ENCODE measurements at regions not wholly inside any gene's neighbourhood (a gene's known extent, or its start where the extent isn't known, plus 50 kb on each side); places are given as distances from the start of the nearest gene placed in this dataset.

GRCh38 chrX:5829469-5829868 is 399.2 kb downstream of the NLGN4X start:
- H3K4me3 ChIP-seq (ENCODE audit: low read depth, low read length): no peak overlapping the region
- TF ChIP-seq CTCF (IDR thresholded peaks at IDR 0.05; ENCODE audit: low read depth, low read length): no peak

- TF ChIP-seq CTCF (IDR thresholded peaks at IDR 0.05; ENCODE audit: low read depth, low read length): no peak
- no peak overlapping the region for H3K4me3 ChIP-seq (ENCODE audit: low read depth, low read length)
Measured at GRCh38 chrX:5829060-5829459, 399.6 kb downstream of the NLGN4X start.

GRCh38 chrX:5823903-5824302 is 404.8 kb downstream of the NLGN4X start:
- no peak for TF ChIP-seq CTCF (IDR thresholded peaks at IDR 0.05; ENCODE audit: low read depth, low read length)
- no peak overlapping the region for H3K4me3 ChIP-seq (ENCODE audit: low read depth, low read length)

- TF ChIP-seq CTCF (IDR thresholded peaks at IDR 0.05; ENCODE audit: low read depth, low read length): no peak
Measured at GRCh38 chrX:5810636-5811035, 418.0 kb downstream of the NLGN4X start.

GRCh38 chrX:5807181-5807580 is 421.5 kb downstream of the NLGN4X start:
- no peak for TF ChIP-seq CTCF (IDR thresholded peaks at IDR 0.05; ENCODE audit: low read depth, low read length)

More at GRCh38 chrX:5810636-5811035, 418.0 kb downstream of the NLGN4X start:
- H3K4me3 ChIP-seq (ENCODE audit: low read depth, low read length): no peak overlapping the region

GRCh38 chrX:5802391-5802790 is 426.3 kb downstream of the NLGN4X start:
- H3K4me3 ChIP-seq (ENCODE audit: low read depth, low read length): no peak overlapping the region
- no peak for TF ChIP-seq CTCF (IDR thresholded peaks at IDR 0.05; ENCODE audit: low read depth, low read length)

More at GRCh38 chrX:5807181-5807580, 421.5 kb downstream of the NLGN4X start:
- no peak overlapping the region for H3K4me3 ChIP-seq (ENCODE audit: low read depth, low read length)

GRCh38 chrX:5791721-5792120 is 436.9 kb downstream of the NLGN4X start:
- no peak overlapping the region for H3K4me3 ChIP-seq (ENCODE audit: low read depth, low read length)
- TF ChIP-seq CTCF (IDR thresholded peaks at IDR 0.05; ENCODE audit: low read depth, low read length): no peak

Measured in WI38 (cell line).